RKO (cell line): ENCODE measurements at regions not wholly inside any gene's neighbourhood (a gene's known extent, or its start where the extent isn't known, plus 50 kb on each side); places are given as distances from the start of the nearest gene placed in this dataset.
"Not testable (repeated sequence)": the region's sequence is repeated elsewhere in the genome, so short reads cannot be mapped to it uniquely, and the experiment has no call there.

Experiments
- DNase-seq: peaks from one replicate; pipeline ENCODE4 v3.0.0-alpha.2; 2016; ENCODE audit warnings: low spot score

DNA sequence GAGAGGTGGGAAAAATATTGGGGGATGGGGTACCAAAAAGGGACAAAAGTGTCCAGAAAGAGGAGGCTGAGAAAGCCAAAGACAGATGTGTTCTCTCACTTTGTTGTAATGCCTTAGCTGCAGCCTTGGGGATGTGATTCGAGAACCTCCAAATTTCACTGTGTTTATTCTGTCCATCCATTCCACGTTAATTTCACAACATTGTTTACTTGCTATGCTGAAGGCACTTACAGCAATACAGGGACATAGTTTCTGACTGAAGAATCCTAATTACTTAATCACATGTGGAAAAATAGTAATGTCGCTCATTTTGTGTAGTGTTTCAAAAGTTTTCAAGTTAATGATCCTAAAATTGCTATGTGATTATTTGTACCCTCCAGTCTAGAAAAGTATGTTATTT is 146.2 kb upstream of the SLC38A2 start:
- DNase-seq, result no peak

- no peak for DNase-seq
These were observed 145.6 kb upstream of the SLC38A2 start for GRCh38 chr12:46518169-46518568.

- no peak for DNase-seq
These were observed 145.0 kb upstream of the SLC38A2 start for GRCh38 chr12:46517579-46517962.

- DNase-seq, result no peak
These were observed 144.5 kb upstream of the SLC38A2 start for GRCh38 chr12:46516933-46517578.

DNA sequence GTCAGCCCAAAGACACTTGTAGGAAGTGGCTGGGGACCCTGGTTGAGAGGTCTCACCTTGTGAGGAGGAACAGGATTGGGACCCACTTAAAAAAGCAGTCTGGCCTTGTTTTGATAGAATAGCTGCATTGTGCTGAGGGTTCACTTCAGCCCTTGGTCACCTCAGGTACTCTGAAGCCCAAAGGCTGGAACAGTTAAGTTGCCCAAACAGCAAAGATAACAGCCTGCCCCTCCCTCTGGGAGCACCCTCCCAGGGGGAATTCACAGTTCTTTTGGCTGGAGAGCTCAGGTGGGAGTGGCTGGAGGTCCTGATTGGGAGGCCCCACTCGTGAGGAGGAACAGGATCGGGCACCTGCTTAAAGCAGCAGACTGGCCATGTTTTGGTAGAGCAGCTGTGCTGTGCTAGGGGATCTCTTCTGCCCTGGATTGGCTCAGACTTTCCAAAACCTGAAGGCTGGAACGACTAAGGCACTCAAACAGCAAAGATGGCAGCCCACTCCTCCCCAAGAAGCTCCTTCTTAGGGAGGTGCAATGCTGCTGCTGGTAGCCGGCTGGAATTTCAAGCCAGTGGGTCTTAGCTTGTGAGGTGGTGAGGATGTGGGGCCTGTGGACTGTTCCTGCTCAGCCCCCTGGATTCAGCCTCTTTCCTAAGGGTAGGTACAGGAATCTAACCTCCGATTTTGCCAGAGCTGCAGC is 143.8 kb upstream of the SLC38A2 start:
- DNase-seq, result no peak

DNA sequence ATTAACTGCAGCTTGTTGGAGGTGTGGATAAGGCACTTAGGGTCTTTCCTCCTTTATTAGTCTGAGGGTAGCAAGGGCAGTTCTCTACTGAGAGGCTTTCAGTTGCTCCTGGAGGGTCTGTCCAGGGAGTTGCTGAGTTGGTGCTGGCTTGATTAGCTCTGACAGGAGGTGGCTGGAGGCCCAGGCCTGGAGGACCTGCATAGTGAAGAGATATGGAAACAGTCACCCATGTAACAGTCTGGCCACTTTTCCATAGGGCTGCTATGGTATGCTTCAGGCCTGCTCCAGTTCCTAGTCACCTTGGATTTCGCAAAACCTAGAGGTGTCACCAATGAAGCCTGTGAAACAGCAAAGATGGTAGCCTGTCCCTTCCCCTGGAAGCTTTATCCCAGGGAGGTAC is 143.3 kb upstream of the SLC38A2 start:
- no peak for DNase-seq

GRCh38 chr12:46514886-46515285 is 142.3 kb upstream of the SLC38A2 start:
- no peak for DNase-seq

DNA sequence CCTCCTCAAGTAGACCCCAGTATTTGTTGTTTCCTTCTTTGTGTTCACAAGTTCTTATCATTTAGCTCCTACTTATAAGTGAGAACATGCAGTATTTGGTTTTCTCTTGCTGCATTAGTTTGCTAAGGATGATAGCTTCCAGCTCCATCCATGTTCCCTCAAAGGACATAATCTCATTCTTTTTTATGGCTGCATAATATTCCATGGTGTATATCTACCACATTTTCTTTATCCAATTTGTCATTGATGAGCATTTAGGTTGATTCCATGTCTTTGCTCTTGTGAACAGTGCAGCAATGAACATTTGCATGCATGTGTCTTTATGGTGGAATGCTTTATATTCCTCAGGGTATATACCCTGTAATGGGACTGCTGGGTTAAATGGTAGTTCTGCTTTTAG is 137.7 kb upstream of the SLC38A2 start:
- DNase-seq, result not testable (repeated sequence)

GRCh38 chr12:46509135-46509534 is 136.6 kb upstream of the SLC38A2 start:
- DNase-seq, result no peak

DNA sequence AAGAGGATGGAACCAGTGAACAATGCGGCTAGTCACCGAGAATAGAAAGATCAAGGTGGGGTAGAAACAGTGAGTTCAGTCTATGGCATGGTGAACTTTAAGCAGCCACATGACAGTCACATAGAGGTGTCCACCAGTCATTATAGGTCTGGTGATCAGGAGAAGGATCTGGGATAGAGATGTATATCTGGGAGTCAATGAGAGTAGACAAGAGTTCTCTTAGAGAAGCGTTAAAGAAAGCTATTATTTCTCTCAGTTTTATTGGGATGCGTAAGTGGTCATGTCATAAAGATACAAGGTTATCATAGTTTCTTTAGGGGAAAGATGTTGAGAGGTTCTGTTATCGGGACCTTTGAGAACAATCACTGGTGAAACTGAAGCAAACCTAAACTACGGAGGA is 136.1 kb upstream of the SLC38A2 start:
- DNase-seq, result no peak

- peak; percentile 51 for DNase-seq
These were observed 135.2 kb upstream of the SLC38A2 start for GRCh38 chr12:46507766-46508165.

- DNase-seq, result no peak
These were observed 134.4 kb upstream of the SLC38A2 start for GRCh38 chr12:46506961-46507360.

GRCh38 chr12:46506198-46506597 is 133.6 kb upstream of the SLC38A2 start:
- no peak for DNase-seq

GRCh38 chr12:46504494-46504893 is 131.9 kb upstream of the SLC38A2 start:
- DNase-seq, result no peak

GRCh38 chr12:46503637-46504175 is 131.1 kb upstream of the SLC38A2 start:
- peak; percentile 28 for DNase-seq

- no peak for DNase-seq
These were observed 128.1 kb upstream of the SLC38A2 start for GRCh38 chr12:46500673-46501072.

GRCh38 chr12:46499901-46500300 is 127.3 kb upstream of the SLC38A2 start:
- no peak for DNase-seq

DNA sequence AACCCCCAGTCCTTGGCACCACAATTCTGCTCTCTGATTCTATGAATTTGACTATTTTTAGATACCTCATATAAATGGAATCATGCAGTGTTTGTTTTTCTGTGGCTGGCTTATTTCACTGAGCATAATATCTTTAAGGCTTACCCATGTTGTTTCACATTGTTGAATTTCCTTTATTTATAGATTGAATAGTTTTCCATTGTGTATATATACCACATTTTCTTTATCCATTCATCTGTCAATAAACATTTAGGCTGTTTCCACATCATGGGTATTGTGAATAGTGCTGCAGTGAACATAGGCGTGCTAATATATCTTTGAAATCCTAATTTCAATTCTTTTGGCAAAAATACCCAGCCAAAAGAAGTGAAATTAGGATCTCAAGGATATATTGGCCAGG is 126.7 kb upstream of the SLC38A2 start:
- no peak for DNase-seq

GRCh38 chr12:46497739-46498138 is 125.2 kb upstream of the SLC38A2 start:
- no peak for DNase-seq

- no peak for DNase-seq
These were observed 121.9 kb upstream of the SLC38A2 start for GRCh38 chr12:46494424-46494823.

GRCh38 chr12:46493834-46494181 is 121.2 kb upstream of the SLC38A2 start:
- DNase-seq, result no peak

DNA sequence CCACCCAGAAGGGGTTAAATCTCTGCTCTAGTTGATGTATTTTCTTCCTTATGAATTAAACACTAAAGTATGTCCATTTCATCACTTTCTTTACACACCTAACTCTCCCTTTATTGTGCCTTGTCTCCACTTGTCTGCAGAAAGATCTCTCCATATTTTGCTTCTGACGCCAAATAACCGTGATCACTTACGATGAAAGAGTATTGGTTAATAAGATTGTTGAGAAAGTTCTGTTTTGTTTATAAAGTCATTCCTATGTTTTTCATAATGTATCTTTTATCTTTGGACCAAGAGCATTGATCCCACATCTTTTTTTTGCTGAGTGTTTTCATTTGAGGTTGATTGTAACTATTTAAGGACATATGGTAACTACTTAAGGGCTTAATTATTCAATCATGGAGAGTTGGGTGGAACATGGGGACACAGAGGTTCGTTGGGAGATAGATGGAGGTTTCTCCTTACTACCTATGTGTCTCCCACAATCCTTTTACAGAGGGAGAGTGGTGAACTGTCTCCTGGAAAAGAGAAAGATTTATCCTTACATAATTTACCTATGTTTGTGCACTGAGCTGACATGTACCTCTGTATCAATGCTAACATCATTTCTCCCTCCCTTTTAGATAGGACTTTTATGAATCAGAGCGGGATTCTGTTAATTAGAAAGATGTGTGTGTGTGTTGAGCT is 120.7 kb upstream of the SLC38A2 start:
- no peak for DNase-seq

- DNase-seq, result no peak
These were observed 120.0 kb upstream of the SLC38A2 start for GRCh38 chr12:46492471-46493085.
